Sigmoid colon (tissue), 4 donors: ENCODE measurements at regions not wholly inside any gene's neighbourhood (a gene's known extent, or its start where the extent isn't known, plus 50 kb on each side); places are given as distances from the start of the nearest gene placed in this dataset.

Experiments used
- EP300 ChIP-seq, 4 donors: sonication (generic); formaldehyde crosslinking; IDR thresholded peaks; one replicate each; pipeline ENCODE4 v1.6.1; 2017; ENCODE audit warnings: antibody characterized with exemption in 4 of 4
- POLR2A ChIP-seq, 2 donors: fragments of 450-650 bp; IDR thresholded peaks; one replicate each; pipeline ENCODE4 v1.6.1; 2016; ENCODE audit warnings: antibody characterized with exemption in 2 of 2, mild to moderate bottlenecking in 2 of 2, moderate library complexity in 2 of 2
- POLR2AphosphoS5 ChIP-seq, 4 donors: sonication (generic); formaldehyde crosslinking; IDR thresholded peaks; one replicate each; pipeline ENCODE4 v1.6.1; 2017; ENCODE audit warnings: antibody characterized with exemption in 4 of 4
- TF ChIP-seq, protein P1 (sequence below), 4 experiments: fragments of 450-650 bp in 3 of 4; fragments of 200-600 bp in 1 of 4; IDR thresholded peaks; one replicate each; pipeline ENCODE4 v1.5.1; 2016 to 2019; ENCODE audit warnings: antibody characterized with exemption in 4 of 4, mild to moderate bottlenecking in 3 of 4, moderate library complexity in 2 of 4

GRCh38 chr10:118239236-118239630, 102.9 kb downstream of the FAM204A start:
- TF ChIP-seq EP300 (IDR thresholded peaks at IDR 0.05) (no peak), POLR2AphosphoS5 (IDR thresholded peaks at IDR 0.05) (no peak), POLR2A (IDR thresholded peaks at IDR 0.05) (no peak)
- TF ChIP-seq, protein P1, sequence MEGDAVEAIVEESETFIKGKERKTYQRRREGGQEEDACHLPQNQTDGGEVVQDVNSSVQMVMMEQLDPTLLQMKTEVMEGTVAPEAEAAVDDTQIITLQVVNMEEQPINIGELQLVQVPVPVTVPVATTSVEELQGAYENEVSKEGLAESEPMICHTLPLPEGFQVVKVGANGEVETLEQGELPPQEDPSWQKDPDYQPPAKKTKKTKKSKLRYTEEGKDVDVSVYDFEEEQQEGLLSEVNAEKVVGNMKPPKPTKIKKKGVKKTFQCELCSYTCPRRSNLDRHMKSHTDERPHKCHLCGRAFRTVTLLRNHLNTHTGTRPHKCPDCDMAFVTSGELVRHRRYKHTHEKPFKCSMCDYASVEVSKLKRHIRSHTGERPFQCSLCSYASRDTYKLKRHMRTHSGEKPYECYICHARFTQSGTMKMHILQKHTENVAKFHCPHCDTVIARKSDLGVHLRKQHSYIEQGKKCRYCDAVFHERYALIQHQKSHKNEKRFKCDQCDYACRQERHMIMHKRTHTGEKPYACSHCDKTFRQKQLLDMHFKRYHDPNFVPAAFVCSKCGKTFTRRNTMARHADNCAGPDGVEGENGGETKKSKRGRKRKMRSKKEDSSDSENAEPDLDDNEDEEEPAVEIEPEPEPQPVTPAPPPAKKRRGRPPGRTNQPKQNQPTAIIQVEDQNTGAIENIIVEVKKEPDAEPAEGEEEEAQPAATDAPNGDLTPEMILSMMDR (IDR thresholded peaks at IDR 0.05), result no peak
